HG02885 (cell line): ENCODE measurements at regions not wholly inside any gene's neighbourhood (a gene's known extent, or its start where the extent isn't known, plus 50 kb on each side); places are given as distances from the start of the nearest gene placed in this dataset.

Experiments used
- ATAC-seq: cut with Tn5 transposase; IDR thresholded peaks from one replicate; pipeline ENCODE4 v1.9.1; 2021; ENCODE audit warnings: mild to moderate bottlenecking; ENCODE audit not compliant: unreplicated experiment, poor library complexity

DNA sequence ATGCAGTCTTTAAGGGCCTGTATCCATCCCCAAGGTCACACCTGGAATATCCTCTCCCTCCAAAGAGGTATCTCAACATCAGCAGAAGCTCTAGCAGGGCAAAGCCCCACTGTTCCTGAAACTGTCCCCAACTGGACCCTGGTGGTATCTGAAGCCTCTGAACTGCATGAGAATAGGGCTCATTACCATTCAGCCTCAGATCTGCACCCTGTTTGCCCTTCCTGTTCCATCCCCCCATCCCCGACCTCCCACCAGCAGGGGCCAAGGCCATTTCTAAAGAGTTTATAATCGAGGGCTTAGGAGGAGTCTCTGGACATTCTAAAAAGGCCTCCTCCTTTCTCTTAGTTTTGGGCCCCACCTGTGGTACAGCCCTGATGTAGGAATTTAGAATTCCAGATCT is 74.0 kb upstream of the THY1 start:
- no peak for ATAC-seq

DNA sequence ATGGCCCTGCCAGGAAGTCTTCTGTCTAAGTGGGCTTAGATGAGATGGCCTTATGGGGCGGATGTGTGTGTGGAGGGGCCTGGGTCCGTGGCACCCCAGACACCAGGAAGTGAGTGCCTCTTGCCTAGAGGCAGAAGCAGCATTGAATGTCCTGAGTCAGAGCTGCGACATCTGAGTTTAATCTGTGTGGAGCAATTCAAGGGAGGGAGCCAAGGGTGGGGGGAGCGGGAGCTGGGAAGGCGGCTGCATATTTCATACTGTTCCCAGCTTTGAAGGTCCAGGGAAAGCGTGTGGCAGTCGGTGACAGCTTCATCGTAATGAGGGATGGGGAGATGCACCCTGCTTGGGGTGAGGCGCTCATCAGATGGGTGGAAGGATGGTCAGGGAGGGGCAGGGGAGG is 73.5 kb upstream of the THY1 start:
- no peak for ATAC-seq

DNA sequence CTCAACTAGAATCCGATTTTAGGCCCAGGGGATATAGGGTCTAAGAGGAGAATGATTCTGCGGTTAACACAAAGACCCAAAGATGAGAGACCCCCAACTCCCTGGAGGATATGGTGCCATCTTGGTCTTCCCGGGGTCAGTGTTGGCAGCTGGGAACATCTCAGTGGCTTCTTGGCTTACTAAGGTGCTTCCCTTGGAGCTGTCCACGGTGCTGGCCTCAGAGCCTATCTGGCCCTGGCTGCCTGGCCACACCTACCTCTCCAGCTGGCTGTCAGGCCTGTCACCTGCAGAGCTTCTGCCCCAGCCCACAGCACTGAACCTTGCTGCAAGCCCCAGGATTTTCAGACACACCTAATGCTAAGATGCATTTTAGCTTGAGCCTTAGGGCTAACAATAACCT is 70.7 kb upstream of the THY1 start:
- no peak for ATAC-seq

DNA sequence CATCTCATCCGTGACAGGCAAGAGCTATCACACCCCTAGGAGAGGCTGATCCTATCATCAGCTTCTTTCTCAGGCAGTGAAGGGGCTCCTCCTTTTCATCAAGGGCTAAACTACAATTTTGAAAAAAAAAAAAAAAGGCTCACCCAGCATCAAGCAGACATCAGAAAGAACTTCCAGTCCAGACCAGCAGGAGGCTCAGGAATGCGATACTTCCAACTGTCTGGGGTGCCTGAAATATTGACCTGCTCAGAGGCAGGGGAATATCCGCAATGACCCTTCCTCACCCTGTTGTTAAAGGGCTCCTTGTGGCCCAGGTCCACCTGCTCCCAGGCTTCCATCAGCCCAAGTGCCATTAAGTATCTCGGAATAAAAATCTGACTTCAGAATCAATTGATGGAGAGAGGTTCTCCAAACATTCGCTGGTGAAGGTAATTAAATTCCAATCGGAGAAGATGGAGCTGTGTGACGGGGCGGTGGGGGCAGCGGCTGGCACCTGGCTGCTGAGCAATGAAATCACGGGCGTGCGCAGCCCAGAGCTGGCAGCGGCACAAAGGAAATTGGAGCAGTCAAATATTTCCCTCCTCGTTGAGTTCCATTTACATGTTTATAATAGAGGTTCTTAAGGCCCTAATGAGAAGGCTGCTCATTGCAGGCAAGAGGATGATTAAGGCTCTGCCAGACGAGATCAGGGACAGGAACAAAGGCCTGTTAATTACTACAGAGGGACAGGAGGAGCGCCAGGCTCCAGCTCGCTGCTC is 69.0 kb upstream of the THY1 start:
- no peak for ATAC-seq

DNA sequence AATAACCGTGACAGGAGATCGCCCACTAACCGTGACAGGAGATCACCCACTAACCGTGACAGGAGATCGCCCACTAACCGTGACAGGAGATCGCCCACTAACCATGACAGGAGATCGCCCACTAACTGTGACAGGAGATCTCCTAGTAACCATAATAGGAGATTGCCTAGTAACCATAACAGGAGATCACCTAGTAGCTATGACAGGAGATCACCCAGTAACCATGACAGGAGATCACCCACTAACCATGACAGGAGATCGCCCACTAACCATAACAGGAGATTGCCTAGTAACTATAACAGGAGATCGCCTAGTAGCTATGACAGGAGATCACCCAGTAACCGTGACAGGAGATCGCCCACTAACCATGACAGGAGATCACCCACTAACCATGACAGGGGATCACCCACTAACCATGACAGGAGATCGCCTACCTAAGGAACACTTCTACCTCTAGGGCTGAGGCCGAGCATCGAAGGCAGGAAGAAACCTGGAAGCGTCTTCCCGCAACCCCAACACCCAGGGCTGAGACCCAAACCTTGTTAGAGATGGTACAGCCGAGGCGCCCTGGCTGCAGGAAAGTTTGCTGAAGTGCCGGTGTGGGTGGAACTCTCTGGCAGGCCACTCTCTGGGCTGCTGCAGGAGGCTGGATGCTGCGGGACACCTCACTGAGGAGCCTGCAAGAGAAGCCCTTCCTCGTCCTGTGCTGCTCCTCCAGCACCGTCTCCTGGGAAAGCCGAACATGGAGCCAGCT is 67.5 kb upstream of the THY1 start:
- no peak for ATAC-seq

DNA sequence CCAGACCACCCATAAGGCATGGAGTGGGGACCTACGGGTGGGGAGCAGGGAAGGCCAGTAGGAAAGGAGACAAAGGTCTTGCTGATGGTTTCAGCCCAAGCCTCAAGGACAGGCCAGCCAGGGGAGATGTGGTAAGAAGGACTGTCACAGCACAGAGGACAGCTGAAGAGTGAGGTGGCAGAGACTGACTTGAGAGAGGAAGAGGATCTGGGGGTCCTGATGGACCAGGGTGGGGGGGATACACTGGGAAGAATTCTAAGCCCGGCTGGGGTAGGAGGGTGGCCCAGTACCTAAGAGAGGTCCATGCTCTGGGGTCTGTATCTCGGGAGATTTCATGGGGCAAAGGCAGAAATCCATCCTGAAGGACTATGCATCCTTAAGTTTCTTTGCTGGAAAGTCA is 66.1 kb upstream of the THY1 start:
- ATAC-seq: no peak

DNA sequence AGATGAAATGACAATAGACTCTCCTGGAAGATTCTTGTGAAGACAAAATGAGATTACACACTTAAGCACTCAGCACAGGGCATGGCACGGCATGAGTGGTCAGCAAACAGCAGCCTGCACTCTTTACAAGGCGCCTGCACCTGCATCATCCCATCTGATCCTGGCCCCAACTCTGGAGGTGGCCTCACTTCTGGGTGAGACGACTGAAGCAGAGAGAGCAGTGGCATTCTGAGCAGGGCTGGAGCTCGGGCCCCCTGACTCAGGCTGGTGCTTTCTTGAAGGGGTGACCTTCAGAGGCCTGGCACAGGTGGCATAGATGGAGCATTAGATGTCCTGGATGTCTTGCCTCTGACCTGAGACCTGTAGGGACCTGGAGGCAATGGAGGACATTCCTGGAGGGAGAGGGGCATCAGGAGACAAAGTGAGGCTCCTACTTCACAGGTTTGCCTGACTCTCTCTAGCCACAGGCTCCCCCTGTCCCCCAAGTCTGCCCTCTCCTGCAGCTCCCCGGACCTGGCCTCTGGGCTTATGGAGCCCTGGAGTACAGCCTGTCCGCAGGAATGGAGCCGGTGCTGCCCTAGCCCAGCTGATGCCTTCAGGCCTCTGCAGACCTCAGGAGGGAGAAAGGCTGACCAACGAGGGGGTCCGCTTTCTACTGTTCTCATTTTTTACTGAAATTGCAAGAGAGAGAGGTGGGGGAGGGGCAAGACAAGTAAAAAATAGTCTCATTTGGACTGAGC is 65.5 kb upstream of the THY1 start:
- ATAC-seq: no peak

DNA sequence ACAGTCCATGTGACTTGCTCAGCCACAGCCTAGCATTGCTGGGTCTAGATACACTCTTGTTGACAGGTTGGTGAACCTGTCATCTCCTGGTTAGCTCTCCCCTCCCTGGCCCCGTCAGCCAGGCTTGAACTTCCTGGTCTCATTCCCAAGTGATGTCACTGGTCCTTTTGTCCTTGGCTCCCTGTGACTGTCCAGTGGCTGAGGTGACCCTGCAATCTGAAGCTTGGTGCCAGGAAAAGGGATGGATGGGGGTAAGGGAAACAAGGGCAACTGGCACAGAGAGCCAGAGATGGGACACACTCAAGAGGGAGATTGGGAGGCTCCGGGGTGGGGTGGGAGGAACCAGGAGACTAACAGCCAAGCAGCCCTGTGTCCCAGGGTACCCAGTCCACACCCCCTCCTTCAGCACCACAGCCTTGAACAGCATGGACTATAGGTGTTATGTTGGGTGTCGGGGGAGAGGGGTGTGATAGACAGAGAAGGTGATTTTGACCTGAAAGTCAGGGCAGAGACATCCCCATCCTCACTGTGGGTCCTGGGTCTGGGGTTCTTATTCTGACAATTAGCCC is 63.8 kb upstream of the THY1 start:
- ATAC-seq: no peak

DNA sequence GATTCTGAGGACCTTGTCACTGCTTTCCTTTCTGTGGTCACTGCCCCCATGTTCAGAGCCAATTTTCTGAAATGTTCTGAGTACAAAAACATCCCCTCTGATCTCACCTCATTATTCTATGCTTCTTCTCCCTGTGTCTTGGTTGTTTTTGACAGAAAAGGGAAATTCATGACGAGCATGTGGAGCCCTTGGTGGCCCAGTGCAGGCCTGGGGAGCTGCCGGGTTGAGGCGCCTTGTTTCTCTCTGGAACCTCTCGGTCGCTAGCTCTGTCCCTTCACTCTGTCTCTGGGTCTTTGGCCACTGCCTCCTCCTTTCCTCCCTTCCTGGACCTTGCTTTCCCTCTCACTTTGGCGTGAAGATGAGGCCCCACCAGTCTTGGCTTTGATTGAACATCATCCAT is 63.0 kb upstream of the THY1 start:
- ATAC-seq: no peak

DNA sequence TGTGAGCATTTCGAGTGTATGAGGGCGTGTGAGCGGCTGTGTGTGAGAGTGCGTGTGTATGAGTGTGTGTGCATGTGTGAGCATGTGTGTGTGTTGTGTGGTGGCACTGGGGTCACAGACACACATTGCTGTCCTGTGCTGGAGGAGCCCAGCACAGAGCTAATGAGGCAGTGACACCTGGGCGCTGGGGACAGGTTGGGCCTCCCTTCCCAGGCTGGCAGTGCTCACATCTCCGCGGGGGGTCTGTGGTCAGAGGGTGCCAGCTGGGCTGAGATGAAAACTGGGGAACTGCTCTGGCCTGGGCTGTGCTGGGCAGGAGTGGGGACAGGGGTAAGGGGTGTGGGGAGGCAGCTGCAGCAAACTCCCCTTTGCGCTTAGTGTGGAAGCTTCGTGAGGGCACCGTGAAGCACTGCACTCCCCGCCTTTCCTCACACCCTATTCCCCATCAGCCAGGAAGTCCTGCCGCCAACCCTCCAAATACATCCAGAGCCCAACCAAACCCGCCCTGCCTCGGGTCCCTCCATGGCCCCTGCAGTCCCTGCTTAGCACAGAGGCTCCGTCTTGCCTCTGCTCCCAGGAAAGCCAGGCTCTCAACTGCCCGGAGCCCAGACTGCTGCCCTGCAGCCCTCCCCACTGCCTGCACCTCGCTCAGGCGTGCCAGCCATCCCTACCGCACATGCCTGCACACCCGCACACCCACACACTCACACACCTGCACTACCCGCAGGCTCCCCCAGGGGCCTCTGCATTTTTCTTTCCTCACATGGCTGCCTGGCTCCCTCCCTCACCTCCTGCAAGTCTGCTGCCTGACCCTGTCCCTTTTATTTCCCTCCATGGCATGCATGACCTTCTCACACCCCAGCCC is 62.0 kb upstream of the THY1 start:
- ATAC-seq: no peak

DNA sequence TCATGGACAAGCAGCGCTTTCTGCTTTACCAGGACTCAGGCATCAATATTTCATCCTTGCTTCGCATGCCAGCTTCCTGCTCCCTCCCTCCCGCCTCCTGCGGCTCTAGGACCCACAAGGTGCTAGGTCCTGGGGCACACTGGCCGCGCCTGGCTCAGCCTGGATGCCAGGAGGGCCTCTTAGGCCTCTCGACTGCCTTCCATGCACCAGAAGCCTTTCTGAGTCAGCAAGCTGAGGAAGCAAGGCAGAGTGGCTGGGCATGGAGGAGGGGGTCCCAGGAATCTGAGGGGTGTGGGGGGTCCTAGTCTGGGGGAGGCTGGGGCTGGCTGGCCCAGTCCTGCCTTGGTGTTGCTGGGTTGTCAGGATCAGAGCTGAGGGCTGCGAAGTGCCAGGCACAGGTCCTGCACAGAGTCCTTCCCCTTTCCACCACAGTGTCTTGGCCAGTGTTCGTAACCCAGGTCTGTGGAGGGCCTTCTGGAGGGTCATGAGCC is 61.0 kb upstream of the THY1 start:
- no peak for ATAC-seq

DNA sequence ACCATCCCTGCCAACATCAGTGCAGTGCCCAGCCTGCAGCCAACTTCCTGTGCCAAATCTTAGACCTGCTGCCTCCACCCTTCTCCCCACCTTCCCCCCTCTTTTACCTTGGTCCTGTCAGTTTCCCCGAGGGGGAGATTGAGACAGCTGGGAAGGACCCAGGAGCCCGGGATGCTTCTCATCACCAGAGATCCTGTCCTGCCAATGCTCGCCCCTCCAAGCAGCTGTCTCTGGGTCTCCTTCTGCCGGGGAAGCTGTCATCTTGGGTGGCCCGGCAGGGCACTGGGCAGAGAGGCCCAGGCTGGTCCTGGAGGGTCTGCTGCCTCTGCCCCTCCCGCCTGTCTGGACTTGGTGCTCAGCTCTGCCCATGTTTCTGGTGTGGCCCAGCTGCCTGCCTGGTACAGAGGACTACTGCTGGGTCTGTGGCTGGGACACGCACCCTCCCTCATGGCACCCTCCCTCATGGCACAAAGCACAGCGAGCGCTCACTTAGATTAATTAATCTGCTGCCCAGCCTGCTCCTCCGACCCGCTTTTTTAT is 60.4 kb upstream of the THY1 start:
- no peak for ATAC-seq

DNA sequence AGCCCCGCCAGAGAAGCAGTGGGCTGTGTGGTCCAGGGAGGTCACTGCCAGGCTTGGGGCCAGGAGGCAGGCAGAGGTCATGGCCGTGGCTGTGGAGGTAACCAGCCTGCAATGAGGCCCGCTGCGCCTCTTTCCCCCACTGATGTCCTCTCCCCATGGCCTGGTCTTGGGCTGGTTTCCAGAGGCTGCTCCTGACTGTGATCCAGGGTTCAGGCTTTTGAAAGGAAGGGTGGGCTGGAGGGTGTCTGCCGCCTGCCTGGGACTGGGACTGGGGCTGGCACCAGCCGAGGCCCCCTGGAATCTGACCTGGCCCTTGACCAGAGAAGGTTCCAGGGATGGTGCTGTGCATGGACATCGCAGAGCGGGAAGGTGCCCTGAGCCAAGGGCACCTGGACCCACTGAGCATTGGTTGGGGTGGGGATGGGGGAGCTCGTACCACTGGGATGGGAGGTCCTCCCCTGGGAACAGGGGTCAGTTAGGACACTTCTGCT is 59.6 kb upstream of the THY1 start:
- no peak for ATAC-seq

DNA sequence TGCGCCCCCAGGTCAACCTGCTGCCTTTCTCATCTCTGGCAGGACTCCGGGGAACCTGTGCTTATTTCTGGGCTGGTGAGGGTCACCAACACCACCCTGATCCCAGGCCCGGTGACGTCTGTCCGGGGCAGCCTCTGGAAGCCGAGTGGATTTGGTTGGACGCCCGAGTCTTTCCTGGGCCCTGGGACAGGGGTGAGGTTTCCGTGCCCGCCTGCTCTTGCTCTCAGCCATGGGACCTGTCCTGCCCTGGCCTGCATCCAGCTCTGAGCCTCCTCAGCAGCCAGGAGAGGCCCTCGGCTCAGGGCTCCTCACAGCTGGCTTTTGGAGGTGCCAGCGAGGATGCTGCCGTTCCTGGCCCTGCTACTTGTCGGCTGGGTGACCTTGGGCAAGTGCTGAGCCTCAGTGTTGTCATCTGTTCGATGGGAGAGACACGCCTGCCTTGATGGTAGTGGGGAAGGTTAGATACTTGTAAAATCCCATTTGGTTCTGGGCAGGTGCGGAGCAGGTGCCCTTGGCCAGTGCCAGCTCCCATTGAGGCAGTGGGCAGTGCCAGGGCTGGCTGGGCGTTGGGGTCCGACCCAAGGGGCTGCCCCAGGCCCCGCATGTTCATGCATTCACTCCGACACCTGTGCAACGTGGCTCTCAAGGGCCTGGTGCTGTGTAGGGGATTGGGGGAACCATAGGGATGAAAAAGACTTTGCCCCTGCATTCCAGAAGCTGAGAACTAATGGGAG is 58.9 kb upstream of the THY1 start:
- ATAC-seq: no peak

DNA sequence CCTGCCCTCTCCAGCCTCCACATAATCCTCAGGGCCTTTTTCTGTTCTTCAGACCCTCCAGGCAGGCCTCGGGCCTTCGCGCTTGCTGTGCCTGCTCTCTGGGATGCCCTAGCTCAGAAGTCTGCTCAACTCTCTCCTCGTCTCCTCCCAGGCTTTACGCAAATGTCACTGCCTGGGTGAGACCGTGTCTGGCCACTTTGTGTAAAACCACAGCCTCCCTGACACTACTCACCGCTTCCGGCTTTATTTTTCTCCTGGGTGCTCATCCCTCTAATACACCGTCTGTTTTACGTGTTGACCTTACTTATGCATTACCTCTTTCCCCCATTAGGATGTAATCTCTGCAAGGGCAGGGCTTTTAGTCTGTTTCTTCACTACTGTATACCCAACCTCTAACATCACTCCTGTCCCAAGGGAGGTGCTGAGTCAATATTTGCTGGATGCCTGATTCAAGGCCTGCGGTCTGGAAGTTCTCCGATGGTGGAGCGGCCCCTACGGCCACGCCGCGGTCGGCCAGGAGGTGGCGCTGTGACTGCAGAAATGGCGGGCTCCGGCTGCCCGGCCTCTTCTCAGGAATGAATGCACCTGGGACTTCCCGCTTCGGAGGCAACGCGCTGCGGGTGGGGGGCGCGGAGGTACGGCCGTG is 58.2 kb upstream of the THY1 start:
- no peak for ATAC-seq

DNA sequence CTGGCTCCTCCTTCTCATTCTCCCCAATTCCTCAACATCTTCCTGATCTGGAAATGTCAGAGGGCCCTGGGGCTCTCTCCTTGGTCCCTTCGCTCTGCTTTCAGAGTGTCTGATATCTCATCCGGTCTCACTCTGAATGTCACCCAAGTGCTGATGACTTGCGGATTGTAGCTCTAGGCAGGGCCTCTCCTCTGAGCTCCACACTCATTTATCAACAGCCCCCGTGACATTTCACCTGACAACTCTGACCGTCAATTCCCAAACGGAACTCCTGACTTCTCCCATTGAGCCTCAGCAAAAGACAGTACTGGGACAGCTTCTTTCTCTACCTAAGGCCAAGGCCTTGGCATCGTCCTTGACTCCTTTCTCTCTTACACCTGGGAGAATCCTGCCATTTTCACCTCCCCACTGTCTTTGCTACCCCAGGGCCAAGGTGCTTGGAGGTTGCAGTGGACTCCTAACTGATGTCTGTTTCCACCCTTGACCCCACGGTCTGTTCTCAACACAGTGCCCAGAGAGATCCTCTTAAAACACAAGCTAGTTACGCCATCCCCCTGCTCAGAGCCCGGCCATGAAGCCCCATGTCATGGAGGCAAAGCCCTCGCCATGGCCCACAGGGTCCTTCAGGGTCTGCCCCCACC is 57.5 kb upstream of the THY1 start:
- no peak for ATAC-seq

DNA sequence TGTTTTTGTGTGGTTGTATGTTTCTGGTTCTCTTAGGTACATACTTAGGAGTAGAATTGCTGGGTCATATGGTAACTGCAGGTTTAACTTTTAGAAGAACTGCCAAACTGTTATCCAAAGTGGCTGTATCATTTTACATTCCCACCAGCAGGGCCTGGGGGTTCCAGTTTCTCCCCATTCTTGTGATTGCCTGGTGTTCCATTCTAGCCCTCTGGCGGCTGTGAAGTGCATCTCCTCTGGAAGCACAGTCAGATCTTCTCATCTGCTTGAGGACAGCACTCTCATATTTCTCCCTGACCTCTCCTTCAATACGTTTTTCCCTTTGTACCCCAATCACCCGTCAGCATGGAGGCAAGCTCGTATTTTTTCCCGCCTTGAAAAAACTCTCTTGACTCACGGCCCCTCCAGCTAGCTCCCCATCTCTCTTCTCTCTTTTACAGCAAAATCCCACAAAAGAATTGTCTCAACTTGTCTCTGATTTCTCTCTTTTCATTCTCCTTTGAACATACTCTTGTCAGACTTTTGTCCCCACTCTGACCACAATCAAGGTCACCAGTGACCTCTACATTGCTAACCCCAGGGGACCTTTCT is 56.8 kb upstream of the THY1 start:
- ATAC-seq: no peak
